ENCODE measurements at regions not wholly inside any gene's neighbourhood (a gene's known extent, or its start where the extent isn't known, plus 50 kb on each side); places are given as distances from the start of the nearest gene placed in this dataset.

- DNase-seq (ENCODE audit: low spot score) (no peak), ATAC-seq (no peak)
- peaks cover 5% of the 10 kb centered on the region for H3K9me3 Mint-ChIP-seq
- POLR2A ChIA-PET, result no interaction called here
- no peaks in the 10 kb centered on the region for H3K4me1 Mint-ChIP-seq
- no peak overlapping the region for H3K4me3 Mint-ChIP-seq
- H3K27me3 Mint-ChIP-seq (ENCODE audit: low read depth), result no peaks in the 10 kb centered on the region
- TF ChIP-seq ZNF121 (CRISPR knock-in tag; IDR thresholded peaks at IDR 0.05), result no peak
- no peaks in the 10 kb centered on the region for H3K36me3 Mint-ChIP-seq
- CTCF ChIA-PET, result no interaction called here
- H3K27ac Mint-ChIP-seq, result no peak overlapping the region
Observed at GRCh38 chrX:33592396-33592795, 381.0 kb upstream of the DMD start.

GRCh38 chrX:33589316-33589715 is 378.0 kb upstream of the DMD start:
- ATAC-seq, result no peak
- ChIA-PET POLR2A (no interaction called here), CTCF (no interaction called here)
- Mint-ChIP-seq H3K4me1 (peaks cover 5% of the 10 kb centered on the region), H3K36me3 (no peaks in the 10 kb centered on the region), H3K27ac (no peak overlapping the region), H3K9me3 (peaks cover 3% of the 10 kb centered on the region; the same call in 1 of the 2 replicates), H3K4me3 (no peak overlapping the region), H3K27me3 (ENCODE audit: low read depth) (no peaks in the 10 kb centered on the region)
- no peak for DNase-seq (ENCODE audit: low spot score)
- TF ChIP-seq E2F5 (CRISPR knock-in tag; IDR thresholded peaks at IDR 0.05), result no peak
- TF ChIP-seq ZBTB21 (CRISPR knock-in tag; IDR thresholded peaks at IDR 0.05; ENCODE audit: borderline replicate concordance), result no peak
- no peak for TF ChIP-seq RELA (CRISPR knock-in tag; IDR thresholded peaks at IDR 0.05; ENCODE audit: borderline replicate concordance)
- TF ChIP-seq GRHL2 (CRISPR knock-in tag; IDR thresholded peaks at IDR 0.05; ENCODE audit: insufficient replicate concordance, severe bottlenecking), result no peak
- TF ChIP-seq CREB1 (CRISPR knock-in tag; IDR thresholded peaks at IDR 0.05), result no peak
- no peak for TF ChIP-seq IRF2 (CRISPR knock-in tag; IDR thresholded peaks at IDR 0.05; ENCODE audit: borderline replicate concordance, low read depth)
- TF ChIP-seq IRF1 (CRISPR knock-in tag; IDR thresholded peaks at IDR 0.05), result no peak

GRCh38 chrX:33543757-33544156 is 332.4 kb upstream of the DMD start:
- Mint-ChIP-seq H3K4me3 (no peak overlapping the region), H3K36me3 (no peaks in the 10 kb centered on the region), H3K27ac (no peak overlapping the region), H3K27me3 (ENCODE audit: low read depth) (no peaks in the 10 kb centered on the region), H3K4me1 (no peaks in the 10 kb centered on the region), H3K9me3 (no peaks in the 10 kb centered on the region)
- DNase-seq (ENCODE audit: low spot score) (no peak), ATAC-seq (no peak)
- ChIA-PET POLR2A (no interaction called here), CTCF (no interaction called here)
- no peak for TF ChIP-seq NFYB (CRISPR knock-in tag; conservative IDR thresholded peaks at IDR 0.05; ENCODE audit: low read depth)
- TF ChIP-seq FOXP4 (CRISPR knock-in tag; IDR thresholded peaks at IDR 0.05), result no peak
- TF ChIP-seq TCF7 (CRISPR knock-in tag; IDR thresholded peaks at IDR 0.05; ENCODE audit: low read depth), result no peak
- TF ChIP-seq ZNF512 (CRISPR knock-in tag; IDR thresholded peaks at IDR 0.05; ENCODE audit: borderline replicate concordance), result no peak
- no peak for TF ChIP-seq ERG (CRISPR knock-in tag; IDR thresholded peaks at IDR 0.05)
- no peak for TF ChIP-seq KAT7 (CRISPR knock-in tag; IDR thresholded peaks at IDR 0.05; ENCODE audit: borderline replicate concordance)
- no peak for TF ChIP-seq ATF3 (CRISPR knock-in tag; conservative IDR thresholded peaks at IDR 0.05)
- no peak for TF ChIP-seq USF1 (CRISPR knock-in tag; IDR thresholded peaks at IDR 0.05)
- no peak for TF ChIP-seq PRRX2 (CRISPR knock-in tag; IDR thresholded peaks at IDR 0.05)
- no peak for TF ChIP-seq JUN (CRISPR knock-in tag; IDR thresholded peaks at IDR 0.05)
- TF ChIP-seq GTF2I (CRISPR knock-in tag; conservative IDR thresholded peaks at IDR 0.05), result no peak
- no peak for TF ChIP-seq IRF2 (CRISPR knock-in tag; IDR thresholded peaks at IDR 0.05; ENCODE audit: borderline replicate concordance, low read depth)
- TF ChIP-seq CREM (CRISPR knock-in tag; IDR thresholded peaks at IDR 0.05), result no peak
- no peak for TF ChIP-seq GRHL2 (CRISPR knock-in tag; IDR thresholded peaks at IDR 0.05; ENCODE audit: insufficient replicate concordance, severe bottlenecking)
- no peak for TF ChIP-seq FOXP1 (CRISPR knock-in tag; IDR thresholded peaks at IDR 0.05; ENCODE audit: borderline replicate concordance)

All from WTC11 (cell line).